Endometrium (tissue), 2 donors: ENCODE measurements at regions not wholly inside any gene's neighbourhood (a gene's known extent, or its start where the extent isn't known, plus 50 kb on each side); places are given as distances from the start of the nearest gene placed in this dataset.

ENCODE experiments used
- FAIRE-seq: peaks from 2 replicates; lab custom pipeline; 2012; peaks lifted over from hg19 to GRCh38; lab: Jason Lieb, UNC
- donor health status: control.
- donor health status: control.

DNA sequence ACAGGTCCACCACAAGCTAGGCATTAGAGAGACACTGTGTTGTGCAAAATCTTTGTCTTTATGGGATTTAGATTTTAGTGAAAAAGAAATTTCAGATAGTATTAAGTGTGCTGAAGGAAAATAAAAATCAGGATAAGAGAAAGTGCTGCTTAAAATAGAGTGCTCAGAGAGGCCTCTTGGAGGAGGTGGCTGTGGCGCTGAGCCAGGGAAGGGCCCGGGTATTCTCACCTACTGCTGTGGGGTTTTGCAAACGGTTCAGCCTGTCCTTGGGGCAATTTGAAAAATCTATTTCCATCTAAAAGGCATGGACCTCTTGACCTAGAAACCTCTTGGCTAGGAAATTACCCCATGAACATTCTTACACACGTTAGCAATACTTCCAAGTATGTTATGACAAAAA is 267.7 kb downstream of the TJP1 start:
- FAIRE-seq: no peak

GRCh38 chr15:29550834-29551465 is 271.3 kb downstream of the TJP1 start:
- FAIRE-seq: no peak

- FAIRE-seq: no peak
Observed at GRCh38 chr15:29548006-29548405, 274.3 kb downstream of the TJP1 start.

DNA sequence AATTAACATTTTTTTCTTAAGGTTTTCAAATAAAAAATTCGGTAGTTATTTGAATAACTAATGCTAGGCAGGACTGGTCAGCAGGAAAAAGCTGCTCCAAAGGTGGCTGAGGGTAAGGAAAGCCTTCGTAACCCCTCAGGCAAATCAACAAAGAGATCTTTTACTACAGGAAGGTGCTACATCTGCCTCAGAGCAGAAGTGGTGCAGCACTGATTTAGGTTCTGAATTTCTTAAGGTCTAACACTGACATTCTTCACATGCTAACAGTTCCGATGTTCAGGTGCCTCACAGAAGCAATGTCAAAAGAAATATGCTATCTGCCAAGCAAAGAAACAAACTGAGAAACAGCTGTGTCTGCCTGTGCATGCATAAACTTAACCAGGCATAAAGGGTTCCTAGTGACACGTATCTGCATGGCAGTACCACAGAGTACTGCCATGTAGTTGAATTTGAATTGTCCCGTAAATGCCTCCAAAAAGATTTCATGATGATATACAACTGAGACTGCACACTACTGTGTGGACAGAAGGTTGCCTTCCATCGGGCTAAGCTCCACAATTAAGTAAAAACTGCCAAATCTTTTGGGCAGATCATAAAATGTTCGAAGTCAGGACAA is 275.0 kb upstream of the NSMCE3 start:
- no peak for FAIRE-seq

DNA sequence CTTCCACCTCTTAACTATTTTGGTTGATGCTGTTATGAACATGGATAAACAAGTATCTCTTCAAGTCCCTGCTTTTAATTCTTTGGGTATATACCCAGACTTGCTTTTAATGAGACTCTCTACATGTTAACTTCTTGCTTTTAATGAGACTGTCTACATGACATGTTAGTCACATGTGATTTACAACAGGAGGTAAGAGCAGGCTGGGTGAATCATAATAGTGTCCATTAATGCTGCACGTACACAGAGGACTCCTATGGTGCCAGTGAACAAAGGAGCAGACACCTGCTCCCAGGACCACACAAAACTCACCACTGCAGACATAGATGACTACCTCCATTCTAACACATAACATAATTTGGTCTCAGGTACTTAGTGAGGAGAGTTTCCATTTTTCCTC is 273.4 kb upstream of the NSMCE3 start:
- FAIRE-seq: no peak

- no peak for FAIRE-seq
Observed at GRCh38 chr15:29541309-29541708, 271.7 kb upstream of the NSMCE3 start.

GRCh38 chr15:29540479-29540878 is 270.9 kb upstream of the NSMCE3 start:
- FAIRE-seq: no peak

DNA sequence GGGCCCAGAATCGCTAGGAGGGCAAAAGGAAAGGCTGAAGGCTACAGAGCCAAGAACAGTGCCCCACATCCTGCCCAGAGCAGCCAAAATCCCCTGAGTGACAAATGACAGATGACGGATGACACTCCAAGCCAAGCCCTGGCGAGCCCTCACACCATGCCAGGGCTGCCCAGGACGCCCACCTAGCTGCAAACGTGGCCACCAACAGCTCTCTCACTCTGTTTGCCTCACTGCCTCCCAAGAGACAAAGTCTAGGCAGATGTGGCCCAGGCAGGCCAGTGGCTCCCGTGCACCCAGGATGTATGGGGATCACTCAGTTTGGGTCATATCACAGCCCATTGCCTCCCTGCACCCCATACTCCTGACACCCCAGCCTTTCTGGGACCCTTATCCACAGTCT is 270.1 kb upstream of the NSMCE3 start:
- no peak for FAIRE-seq

DNA sequence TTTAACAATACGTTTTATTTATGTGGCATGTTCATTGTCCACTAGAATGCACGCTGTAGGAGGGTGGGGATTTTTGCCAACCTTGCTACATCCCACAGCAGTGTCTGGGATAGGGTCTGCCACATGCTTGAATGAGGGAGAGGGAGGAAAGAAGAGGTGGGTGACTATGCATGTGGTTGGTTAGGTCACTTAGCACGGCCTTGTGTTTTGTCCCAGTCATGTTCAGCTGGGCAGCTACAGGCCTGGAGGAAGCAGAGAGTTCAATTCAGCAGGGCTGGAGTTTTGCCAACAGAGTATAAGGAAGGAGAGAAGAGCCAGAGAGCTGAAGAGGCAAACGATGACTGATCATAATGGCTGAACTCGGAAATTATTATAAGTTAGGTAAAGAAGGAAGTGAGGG is 268.4 kb upstream of the NSMCE3 start:
- FAIRE-seq: no peak

DNA sequence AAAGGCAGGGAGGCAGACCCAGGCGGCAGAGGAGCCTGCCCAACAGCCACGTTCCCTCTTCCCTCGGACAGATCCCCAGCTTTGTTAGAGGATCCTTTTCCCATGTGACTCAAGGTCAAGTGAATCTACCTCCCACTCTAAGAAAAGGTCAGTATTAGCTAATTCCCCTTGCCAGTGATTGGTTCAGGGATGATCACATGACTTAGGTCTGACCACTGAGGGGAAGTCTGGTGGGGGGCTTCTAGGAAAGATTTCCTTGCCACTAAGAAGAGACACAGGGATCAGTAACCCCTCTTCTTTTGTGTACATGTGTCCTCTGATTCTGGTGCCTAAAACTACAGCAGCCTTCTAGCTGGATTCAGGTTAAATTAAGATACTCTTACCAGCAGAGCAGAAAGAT is 266.3 kb upstream of the NSMCE3 start:
- FAIRE-seq: no peak

DNA sequence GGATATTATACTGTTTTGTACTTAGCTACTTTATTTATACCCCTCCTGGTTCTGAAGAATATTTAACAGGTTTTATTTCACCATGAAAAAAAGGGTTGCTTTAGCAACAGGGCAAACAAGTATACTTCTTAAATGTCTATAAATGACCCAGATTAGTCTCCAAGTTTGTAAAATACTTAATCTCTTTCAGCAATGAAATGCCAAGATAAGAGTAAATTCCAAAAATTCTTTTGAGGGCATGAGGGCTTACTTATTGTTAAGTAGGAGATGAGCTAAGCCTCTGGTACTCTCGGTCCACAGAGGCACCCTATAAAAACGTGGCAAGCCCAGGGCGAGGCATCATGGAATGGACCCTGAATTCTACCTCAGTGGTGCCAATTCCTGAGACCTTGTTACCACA is 264.8 kb upstream of the NSMCE3 start:
- FAIRE-seq: no peak

DNA sequence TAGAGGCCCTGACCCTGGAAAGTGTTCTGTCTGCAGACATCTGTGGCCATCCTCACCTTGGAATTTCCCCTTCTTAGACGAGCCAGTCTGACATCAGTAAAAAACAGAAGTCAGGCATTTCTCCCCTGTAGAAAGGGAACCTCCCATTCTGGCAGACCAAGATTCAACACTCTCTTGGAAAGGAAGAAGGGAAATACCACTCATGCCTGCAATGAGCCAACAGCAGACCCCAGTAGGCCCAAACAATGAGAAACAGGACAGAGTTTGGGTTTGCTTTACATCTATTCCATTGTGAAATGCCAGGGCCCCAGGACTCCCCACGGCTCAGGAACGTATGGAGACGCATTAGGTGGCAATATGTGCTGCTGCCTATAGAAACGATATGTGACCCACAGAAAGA is 264.0 kb upstream of the NSMCE3 start:
- FAIRE-seq: no peak

DNA sequence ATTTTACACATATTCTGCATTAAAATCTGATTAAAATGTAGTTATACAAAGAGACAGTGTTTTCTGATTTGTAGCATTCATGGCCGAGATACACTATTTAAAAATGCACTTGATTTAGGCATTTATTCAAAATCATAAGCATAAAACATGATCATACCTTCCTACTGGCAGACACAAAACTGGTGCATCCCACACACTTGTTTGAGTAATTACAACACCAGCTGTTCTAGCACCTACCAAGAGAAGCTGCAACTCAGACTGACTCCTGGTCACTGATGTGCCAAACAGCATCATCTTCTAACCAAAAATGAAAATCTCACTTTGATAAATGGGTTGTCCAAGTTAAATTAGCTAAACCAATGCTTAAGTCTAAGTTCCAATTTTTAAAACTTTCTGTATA is 262.7 kb upstream of the NSMCE3 start:
- FAIRE-seq: no peak

DNA sequence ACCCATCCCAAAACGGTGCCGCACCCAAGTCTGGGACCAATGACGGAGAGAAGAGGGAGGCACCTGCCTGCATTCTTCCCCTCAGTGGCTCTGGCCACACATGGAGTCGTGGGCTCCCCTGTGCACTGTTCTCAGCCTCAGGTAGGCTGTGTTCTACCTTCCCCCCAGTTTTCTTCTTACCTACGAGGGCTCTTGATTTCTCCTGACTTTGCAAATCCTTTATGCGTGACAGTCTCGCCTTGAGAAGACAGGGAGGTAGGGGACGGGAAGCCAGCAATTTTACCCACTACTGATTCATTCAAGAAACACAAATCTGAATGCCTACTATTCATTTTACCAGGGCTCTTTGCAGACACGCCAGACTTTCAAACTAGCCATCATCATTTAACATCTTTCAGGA is 261.3 kb upstream of the NSMCE3 start:
- no peak for FAIRE-seq

DNA sequence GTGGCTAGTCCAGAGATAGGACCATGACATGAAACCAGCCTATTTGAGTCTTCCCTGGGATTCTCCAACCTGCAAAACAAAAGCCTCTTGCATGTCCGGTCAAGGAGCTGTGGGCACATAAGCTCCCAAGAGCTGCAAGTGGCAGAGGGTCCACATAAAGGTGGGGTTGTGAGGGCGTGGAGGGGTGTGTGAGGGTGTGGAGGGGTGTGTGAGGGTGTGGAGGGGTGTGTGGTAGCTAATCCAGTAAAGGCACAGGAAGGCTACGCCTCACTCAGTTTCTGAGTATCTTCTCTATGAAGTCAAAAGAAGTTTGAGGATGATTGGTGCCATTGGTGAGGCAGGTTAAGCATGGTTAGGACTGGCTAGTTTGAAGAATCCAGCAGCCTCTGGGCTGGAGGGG is 259.4 kb upstream of the NSMCE3 start:
- no peak for FAIRE-seq

DNA sequence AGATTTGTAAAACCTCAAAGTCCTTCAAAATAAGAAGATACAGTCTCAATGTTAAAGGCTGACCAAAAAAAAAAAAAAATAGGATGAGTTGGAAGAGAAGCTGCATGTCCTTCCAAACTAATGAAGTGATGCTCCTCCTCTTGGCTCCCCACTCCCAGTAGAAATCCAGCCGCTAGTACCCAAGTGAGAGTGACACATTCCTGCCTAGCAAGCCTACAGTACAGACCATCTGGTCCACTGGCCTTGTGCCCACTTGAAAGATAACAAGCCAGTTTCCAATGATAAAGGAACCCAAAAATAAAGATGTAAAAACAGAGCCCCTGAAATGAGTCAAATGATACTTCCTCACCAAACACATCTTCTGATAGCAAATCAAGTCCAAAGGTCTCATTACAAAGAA is 258.7 kb upstream of the NSMCE3 start:
- FAIRE-seq: no peak

DNA sequence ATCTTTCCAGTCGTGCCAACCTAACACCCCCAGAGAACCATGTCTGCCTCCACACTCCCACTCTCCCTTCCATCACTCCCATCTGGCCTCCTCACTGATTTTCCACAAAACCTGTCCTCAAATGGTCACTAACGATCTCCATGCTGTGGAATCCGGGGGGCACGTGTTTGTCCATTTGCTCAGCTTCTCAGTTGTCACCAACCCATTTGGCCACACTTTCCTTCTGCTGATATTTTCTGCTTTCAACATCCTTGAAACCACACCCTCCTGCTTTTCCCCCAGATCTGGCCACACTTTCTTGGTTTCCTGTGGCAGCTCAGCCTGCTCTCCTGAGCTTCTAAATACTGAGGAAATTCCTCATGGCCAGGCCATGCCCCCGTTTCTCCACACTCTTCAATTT is 257.2 kb upstream of the NSMCE3 start:
- FAIRE-seq: no peak

DNA sequence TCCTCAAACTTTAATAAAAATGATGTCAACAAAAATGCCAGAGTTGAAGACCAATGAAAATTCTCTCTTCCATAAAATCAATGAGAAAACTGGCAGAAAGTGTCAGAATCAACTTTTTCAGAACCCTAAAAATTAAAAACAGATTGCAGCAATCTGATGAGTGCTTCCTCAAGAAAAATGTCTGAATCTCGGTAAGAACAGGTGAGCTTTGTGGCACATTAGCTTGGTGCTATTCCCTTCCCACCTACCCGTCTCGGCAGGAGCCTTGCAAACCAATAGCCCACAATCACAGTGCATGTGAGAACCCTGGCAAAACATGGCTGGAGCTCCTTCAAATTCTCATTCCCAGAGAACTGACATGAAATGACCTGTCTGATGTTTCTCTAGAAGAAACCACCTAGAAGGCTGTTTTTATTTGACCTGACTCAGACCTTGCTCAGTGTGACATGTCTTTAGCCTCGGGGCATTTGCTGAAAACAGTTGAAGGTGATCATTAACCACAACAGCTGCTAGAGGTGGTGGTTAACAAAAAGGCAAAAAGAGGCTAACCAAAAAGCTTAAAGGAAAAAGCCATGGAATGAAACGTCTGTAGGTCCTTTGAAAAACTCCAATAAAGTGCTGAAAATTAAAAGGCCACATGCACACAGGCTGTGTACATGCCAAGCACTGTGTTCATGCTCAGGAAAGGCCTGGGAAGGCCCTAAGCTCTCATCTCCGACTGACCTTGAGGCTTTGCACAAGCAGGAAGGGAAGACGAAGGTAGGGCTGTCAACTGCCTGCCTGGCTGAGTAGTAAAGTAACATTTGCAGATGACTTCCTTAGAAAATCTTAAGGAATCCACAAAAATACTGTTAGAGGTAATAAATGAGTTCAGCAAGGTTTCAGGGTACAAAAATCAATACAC is 253.0 kb upstream of the NSMCE3 start:
- no peak for FAIRE-seq

DNA sequence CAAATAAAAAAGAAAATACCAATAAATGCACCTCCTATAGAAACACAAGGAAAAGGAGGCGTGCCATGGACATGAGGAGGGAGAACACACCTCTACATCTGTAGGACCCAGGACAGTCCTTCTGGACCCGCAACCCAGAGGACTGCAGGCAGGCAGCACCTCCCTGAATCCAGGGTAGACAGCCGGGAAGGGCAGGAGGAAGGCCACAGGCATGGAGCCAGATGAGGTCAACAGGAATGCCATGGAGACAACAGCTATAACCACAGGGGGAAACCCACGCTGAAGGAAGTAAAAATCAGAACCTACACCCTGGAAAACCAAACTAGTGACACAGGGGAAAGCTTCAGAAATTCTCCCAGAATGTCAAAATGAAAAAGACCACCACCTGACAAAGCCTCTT is 248.8 kb upstream of the NSMCE3 start:
- FAIRE-seq: no peak

DNA sequence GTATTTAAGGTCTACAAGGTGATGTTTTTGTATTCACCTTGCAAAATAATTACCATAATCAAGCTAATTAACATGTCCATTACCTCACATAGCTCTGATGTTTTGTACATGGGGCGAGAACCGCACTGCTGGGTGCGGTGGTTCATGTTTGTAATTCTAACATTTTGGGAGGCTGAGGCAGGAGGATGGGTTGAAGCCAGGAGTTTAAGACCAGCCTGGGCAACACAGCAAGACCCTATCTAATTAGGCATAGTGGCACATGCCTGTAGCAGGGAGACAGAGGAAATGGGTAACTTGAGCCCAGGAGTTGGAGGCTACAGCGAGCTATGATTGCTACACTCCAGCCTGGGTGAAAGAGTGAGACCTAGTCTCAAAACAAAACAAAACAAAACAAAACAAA is 248.2 kb upstream of the NSMCE3 start:
- no peak for FAIRE-seq

- no peak for FAIRE-seq
Observed at GRCh38 chr15:29516929-29517328, 247.3 kb upstream of the NSMCE3 start.

DNA sequence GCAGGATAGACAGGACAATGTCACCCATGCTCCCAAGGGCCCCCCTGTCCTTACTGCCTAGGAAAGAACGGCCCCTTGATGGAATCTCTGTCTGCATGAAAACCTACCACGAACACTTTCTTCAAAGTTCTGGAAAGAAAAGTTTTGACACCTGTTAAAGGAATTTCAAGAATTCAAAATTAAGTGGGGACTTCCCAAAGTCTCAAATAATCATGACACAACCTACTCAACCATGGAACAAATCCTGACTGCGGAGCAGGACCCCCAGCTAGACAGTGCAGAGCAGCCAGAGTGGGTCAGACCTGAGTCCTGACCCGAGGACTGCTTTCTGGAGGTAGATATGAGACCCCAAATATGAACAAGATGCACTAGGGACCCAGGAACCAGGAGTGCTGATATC is 245.3 kb upstream of the NSMCE3 start:
- FAIRE-seq: no peak

- FAIRE-seq: no peak
Observed at GRCh38 chr15:29511663-29512062, 242.0 kb upstream of the NSMCE3 start.
